Endothelial cell of umbilical vein (primary cell): ENCODE measurements at regions not wholly inside any gene's neighbourhood (a gene's known extent, or its start where the extent isn't known, plus 50 kb on each side); places are given as distances from the start of the nearest gene placed in this dataset.
A peak's percentile ranks its signal among the peaks of the same experiment; 100 is the strongest.

Experiments used
- BruUV-seq: library from RNA; stranded (reverse); fragments of 400-500 nt; replicated peaks from 2 replicates; lab custom pipeline; 2021; lab: Mats Ljungman, UMichigan
- CTCF ChIA-PET: fragments of 300-600, 350-600 bp; sonication (Branson Sonifier 250); formaldehyde crosslinking; loops from one replicate; lab custom pipeline; 2021; ENCODE audit warnings: antibody characterized with exemption, inconsistent platforms; lab: Charles Lee
- POLR2A ChIA-PET: fragments of 300-600, 350-600 bp; sonication (Branson Sonifier 250); formaldehyde crosslinking; loops from one replicate; lab custom pipeline; 2021; ENCODE audit warnings: antibody characterized with exemption, inconsistent platforms; lab: Charles Lee
- DNase-seq: peaks from one replicate; pipeline ENCODE4 v3.0.0-alpha.2; 2011; ENCODE audit warnings: low read depth, low spot score
- FAIRE-seq: peaks from 2 replicates; lab custom pipeline; 2011; peaks lifted over from hg19 to GRCh38; lab: Jason Lieb, UNC
- H2AFZ ChIP-seq: 2 replicates; pipeline ENCODE4 v1.6.0; 2012; ENCODE audit warnings: low read depth, low read length, control low read depth, inconsistent platforms
- H3K27ac ChIP-seq: 2 replicates; pipeline ENCODE4 v1.5.1; 2011; ENCODE audit warnings: low read depth, mild to moderate bottlenecking, control low read depth, low read length, moderate library complexity; ENCODE audit not compliant: insufficient read depth
- H3K27me3 ChIP-seq, 2 experiments: 2 replicates each; pipeline versions ENCODE4 v1.6.0 to v1.6.1; 2011; ENCODE audit warnings: low read length in 2 of 2, mixed read lengths in 1 of 2; ENCODE audit not compliant: control insufficient read depth in 2 of 2, insufficient read depth in 2 of 2
- H3K36me3 ChIP-seq, 2 experiments: 2 replicates in 1 of 2; 3 replicates in 1 of 2; pipeline ENCODE4 v1.5.1; 2011; ENCODE audit warnings: low read length in 2 of 2, mild to moderate bottlenecking in 1 of 2, moderate library complexity in 1 of 2; ENCODE audit not compliant: control insufficient read depth in 2 of 2, insufficient read depth in 2 of 2; ENCODE audit errors: extremely low read depth in 1 of 2
- H3K4me1 ChIP-seq: 3 replicates; pipeline ENCODE4 v1.5.1; 2011; ENCODE audit warnings: mild to moderate bottlenecking, low read length; ENCODE audit not compliant: control insufficient read depth, insufficient read depth; ENCODE audit errors: extremely low read depth
- H3K4me2 ChIP-seq: 2 replicates; pipeline ENCODE4 v1.6.1; 2011; ENCODE audit warnings: low read length, control low read depth, mixed read lengths; ENCODE audit not compliant: insufficient read depth
- H3K4me3 ChIP-seq, 3 experiments: fragments of 200-600 bp in 1 of 3; sonication (generic), shearing (Covaris generic) in 1 of 3; replicated peaks in 1 of 3; 2 replicates each; pipeline ENCODE4 v1.5.1; 2011 to 2016; ENCODE audit warnings: control low read depth in 3 of 3, low read length in 3 of 3, mild to moderate bottlenecking in 2 of 3, inconsistent platforms in 1 of 3, low read depth in 1 of 3, moderate library complexity in 1 of 3; ENCODE audit not compliant: insufficient read depth in 1 of 3
- H3K79me2 ChIP-seq: 2 replicates; pipeline ENCODE4 v1.6.0; 2012; ENCODE audit warnings: low read length, inconsistent platforms; ENCODE audit not compliant: control insufficient read depth, insufficient read depth
- H3K9ac ChIP-seq: replicated peaks from 2 replicates; pipeline ENCODE3; 2011; ENCODE audit warnings: low read length, control low read depth; ENCODE audit not compliant: insufficient read depth; ENCODE audit errors: extremely low read depth
- H3K9me1 ChIP-seq: replicated peaks from 3 replicates; pipeline ENCODE4 v1.6.0; 2011; ENCODE audit warnings: mild to moderate bottlenecking, low read length; ENCODE audit not compliant: control insufficient read depth, insufficient read depth; ENCODE audit errors: extremely low read depth
- H3K9me3 ChIP-seq: replicated peaks from 2 replicates; pipeline ENCODE4 v1.5.1; 2012; ENCODE audit warnings: low read length, inconsistent platforms; ENCODE audit not compliant: control insufficient read depth, insufficient read depth
- H4K20me1 ChIP-seq: replicated peaks from 2 replicates; pipeline ENCODE3; 2011; ENCODE audit warnings: mild to moderate bottlenecking, low read length; ENCODE audit not compliant: control insufficient read depth, insufficient read depth; ENCODE audit errors: extremely low read depth
- FOS ChIP-seq: IDR thresholded peaks from 2 replicates; pipeline ENCODE4 v1.6.1; 2011; ENCODE audit warnings: mild to moderate bottlenecking, low read length, moderate library complexity, borderline replicate concordance; ENCODE audit not compliant: insufficient read depth
- POLR2A ChIP-seq: IDR thresholded peaks from 2 replicates; pipeline ENCODE4 v1.6.1; 2012; ENCODE audit warnings: low read depth, mild to moderate bottlenecking, control low read depth, low read length
- dilution Hi-C: fragments of 300-500 bp; cut with MboI; formaldehyde crosslinking; loops from one replicate; pipeline ENCODE4 v1.15.0; 2019; ENCODE audit warnings: low sequenced_read_pairs; ENCODE audit not compliant: extremely low pct_ligation_motif_present
- intact Hi-C: fragments of 100-400 bp; cut with micrococcal nuclease; formaldehyde crosslinking; loops from one replicate; pipeline ENCODE4 v1.10.0; 2022

DNA sequence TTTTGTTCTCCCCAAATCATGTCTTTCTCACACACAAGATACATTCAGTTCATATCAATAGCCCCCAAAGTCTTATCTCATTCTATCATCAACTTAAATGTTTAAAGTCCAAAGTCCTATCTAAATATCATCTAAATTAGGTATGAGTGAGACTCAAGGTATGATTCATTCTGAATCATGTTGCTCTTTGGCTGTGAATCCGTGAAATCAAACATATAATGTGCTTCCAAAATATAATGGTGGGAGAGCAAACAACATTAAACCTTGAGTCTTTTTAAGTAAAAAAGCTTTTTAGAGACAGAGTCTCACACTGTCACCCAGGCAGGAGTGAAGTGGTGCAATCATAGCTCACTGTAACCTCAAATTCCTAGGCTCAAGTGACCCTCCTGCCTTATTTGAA is 139.1 kb downstream of the SAMMSON start:
- DNase-seq (no peak), FAIRE-seq (no peak)
- POLR2A ChIA-PET = no interaction called here
- BruUV-seq = no TSS peak
- Histone ChIP-seq H3K27ac (no peak overlapping the region), H3K79me2 (no peaks in the 10 kb centered on the region), H3K27me3 (no peaks in the 10 kb centered on the region), H3K4me3 (no peak overlapping the region), H3K4me1 (no peaks in the 10 kb centered on the region), H2AFZ (no peak overlapping the region), H3K4me2 (no peak overlapping the region), H4K20me1 (no peaks in the 10 kb centered on the region), H3K9ac (no peak overlapping the region), H3K9me3 (no peaks in the 10 kb centered on the region), H3K36me3 (no peaks in the 10 kb centered on the region), H3K9me1 (no peaks in the 10 kb centered on the region)
- TF ChIP-seq FOS (peak; percentile 65), POLR2A (no peak)
- intact Hi-C loops (no loop called here), dilution Hi-C loops (no loop called here)
- CTCF ChIA-PET = interaction anchor here (1.1 kb wide), 1 partner anchor 45 kb away, joined by 3 read pairs; no protein-coding TSS in a partner anchor
